H54 (cell line): ENCODE measurements at regions not wholly inside any gene's neighbourhood (a gene's known extent, or its start where the extent isn't known, plus 50 kb on each side); places are given as distances from the start of the nearest gene placed in this dataset.
A peak's percentile ranks its signal among the peaks of the same experiment; 100 is the strongest.
"Not testable (repeated sequence)": the region's sequence is repeated elsewhere in the genome, so short reads cannot be mapped to it uniquely, and the experiment has no call there.

Experiments
- DNase-seq: peaks from one replicate; pipeline ENCODE4 v3.0.0; 2011; ENCODE audit warnings: low spot score, mixed read lengths; ENCODE audit not compliant: insufficient read length
- FAIRE-seq: peaks from 3 replicates; lab custom pipeline; 2011; peaks lifted over from hg19 to GRCh38; lab: Jason Lieb, UNC
- POLR2A ChIP-seq: IDR thresholded peaks from 2 replicates; pipeline ENCODE4 v1.6.1; 2011; ENCODE audit warnings: low read depth, mild to moderate bottlenecking, low read length

DNA sequence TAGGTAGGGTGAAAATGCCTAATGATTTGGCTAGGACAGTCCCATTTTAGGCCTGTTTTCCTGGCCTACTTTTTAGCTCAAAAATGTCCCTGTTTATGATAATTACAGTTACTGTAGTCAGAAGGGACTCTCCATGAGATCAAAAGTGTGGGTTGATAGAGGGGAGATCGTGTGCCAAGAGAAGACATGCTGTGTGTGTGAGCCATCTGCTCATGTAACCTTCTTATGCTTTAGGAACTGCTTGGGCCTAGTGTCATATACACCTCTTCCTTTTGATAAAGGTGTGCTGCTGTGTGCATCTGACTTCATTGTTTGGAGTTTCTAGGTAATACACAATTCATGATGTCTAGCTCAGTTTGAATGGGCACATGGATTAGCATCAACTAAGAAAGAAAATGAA, 786.5 kb downstream of the PDCD6IP start:
- FAIRE-seq (no peak), DNase-seq (no peak)
- no peak for TF ChIP-seq POLR2A

DNA sequence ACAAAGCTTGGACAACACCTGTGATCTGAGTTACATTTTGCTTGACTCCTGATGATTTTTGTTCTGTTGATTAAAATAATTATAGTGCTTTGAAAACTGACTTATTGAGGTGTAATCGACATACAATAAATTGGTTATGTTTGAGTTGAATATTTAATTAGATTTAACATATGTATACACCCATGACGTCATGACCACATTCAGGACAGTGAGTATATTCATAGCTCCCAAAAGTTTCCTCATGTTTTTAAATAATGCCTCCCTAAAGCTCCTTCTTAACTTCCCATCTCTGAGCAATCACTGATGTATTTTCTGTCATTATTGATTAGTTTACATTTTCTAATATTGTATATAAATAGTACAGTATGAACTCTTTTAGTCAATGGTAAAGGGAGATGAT, 801.2 kb downstream of the PDCD6IP start:
- TF ChIP-seq POLR2A: no peak
- no peak for FAIRE-seq
- DNase-seq: no peak

DNA sequence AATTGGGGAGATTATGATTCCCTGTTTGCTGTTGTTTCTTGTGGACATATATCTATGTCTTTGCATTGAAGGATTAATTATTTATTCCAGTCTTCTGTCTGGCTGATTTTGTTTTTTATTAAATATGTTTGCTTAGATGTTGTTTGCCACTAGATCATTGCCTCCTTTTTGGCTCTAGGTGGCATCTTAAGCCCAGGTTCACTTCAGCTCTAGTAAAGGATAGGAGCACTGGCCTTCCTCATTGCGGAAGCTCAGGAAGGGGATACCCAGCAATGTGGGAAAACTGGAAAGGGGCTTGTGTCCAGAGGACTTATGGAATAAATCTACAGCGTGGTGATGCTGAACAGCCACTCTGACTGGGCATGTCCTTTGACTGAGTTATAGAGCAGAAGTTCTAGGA, 821.6 kb downstream of the PDCD6IP start:
- no peak for TF ChIP-seq POLR2A
- DNase-seq (no peak), FAIRE-seq (no peak)

DNA sequence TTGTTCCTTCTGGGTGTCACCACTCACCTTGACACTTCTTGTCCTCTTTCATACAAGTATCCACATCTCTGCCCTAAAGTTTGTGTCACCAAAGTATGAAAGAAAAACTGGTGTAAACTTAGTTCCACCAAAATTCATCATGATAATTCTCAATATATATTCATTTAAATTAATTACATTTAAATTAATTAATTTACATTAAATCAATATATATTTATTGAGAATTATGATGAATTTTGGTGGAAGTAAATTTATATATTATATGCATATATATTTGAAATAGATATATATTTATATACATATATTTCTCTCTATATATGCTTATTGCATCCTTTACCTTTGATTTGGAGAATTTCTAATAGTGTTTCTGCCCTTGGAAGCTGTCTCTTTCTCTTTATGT, 828.3 kb downstream of the PDCD6IP start:
- DNase-seq: no peak
- no peak for TF ChIP-seq POLR2A
- no peak for FAIRE-seq

GRCh38 chr3:34634939-34635338, 836.5 kb downstream of the PDCD6IP start:
- FAIRE-seq (no peak), DNase-seq (no peak)

GRCh38 chr3:34635352-34635850, 837.0 kb downstream of the PDCD6IP start:
- no peak for FAIRE-seq
- no peak for TF ChIP-seq POLR2A

More at GRCh38 chr3:34634939-34635338, 836.5 kb downstream of the PDCD6IP start:
- no peak for TF ChIP-seq POLR2A

DNA sequence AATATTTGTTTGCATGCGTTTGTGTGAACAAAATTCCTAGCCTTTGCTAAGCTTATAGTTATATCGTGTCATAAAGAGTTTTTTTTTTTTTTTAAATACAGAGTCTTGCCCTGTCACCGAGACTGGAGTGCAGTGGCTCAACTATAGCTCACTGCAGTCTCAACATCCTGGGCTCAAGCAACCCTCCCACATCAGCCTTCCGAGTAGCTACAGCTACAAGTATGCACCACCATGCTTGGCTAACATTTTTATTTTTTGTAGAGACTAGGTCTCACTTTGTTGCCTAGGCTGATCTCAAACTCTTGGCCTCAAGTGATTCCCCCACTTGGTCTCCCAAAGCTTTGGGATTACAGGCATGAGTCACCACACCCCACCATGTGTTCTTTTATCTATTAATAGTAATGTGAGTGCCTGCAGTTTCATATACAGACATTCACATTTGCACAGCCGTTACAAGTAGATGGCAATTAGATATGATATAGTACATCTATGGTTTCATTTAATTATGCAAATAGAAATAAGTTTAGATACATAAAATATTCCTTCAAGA, 848.6 kb downstream of the PDCD6IP start:
- DNase-seq: no peak
- no peak for TF ChIP-seq POLR2A
- FAIRE-seq: no peak

More at GRCh38 chr3:34635352-34635850, 837.0 kb downstream of the PDCD6IP start:
- no peak for DNase-seq

DNA sequence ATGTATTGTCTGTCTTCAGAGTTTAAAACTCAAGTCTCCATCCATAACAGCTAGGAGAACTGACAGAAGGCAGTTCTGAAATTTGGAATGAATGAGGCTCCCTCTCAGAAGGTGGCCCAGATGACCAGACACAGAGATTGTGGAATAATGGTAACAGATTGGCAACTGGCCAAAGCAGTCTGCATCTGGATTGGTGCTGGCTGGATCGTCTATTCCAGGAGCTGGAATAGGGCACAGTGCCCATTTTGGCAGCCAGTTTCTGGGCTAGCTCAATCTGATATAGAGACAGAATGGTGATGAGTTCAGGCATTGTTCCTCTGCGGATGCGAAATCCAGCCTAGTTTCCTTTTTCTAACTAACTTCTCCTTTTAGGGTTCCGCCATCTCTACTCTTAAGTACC, 851.7 kb downstream of the PDCD6IP start:
- no peak for FAIRE-seq
- DNase-seq: no peak
- no peak for TF ChIP-seq POLR2A

- no peak for TF ChIP-seq POLR2A
- no peak for FAIRE-seq
- no peak for DNase-seq
These were observed 870.5 kb downstream of the PDCD6IP start for GRCh38 chr3:34668915-34669314.

DNA sequence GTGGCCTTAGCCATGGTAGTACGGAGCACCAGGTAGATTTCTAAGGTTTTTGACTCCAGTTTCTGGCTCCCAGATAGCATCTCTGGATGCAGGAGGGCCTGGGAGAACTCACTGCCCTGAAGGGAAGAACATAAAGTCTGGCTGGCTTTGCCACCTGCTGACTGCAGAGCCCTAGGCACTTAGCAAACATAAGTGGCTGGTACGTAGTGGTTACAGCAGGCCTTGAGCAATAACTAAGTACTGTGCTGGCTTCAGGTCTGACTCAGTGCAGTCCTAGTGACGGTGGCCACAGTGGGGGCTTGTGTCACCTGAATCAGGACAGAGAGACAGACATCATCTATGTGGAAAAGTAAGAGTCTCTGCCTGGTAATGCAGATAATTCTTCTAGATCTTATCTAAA, 871.1 kb downstream of the PDCD6IP start:
- DNase-seq (no peak), FAIRE-seq (no peak)
- no peak for TF ChIP-seq POLR2A

DNA sequence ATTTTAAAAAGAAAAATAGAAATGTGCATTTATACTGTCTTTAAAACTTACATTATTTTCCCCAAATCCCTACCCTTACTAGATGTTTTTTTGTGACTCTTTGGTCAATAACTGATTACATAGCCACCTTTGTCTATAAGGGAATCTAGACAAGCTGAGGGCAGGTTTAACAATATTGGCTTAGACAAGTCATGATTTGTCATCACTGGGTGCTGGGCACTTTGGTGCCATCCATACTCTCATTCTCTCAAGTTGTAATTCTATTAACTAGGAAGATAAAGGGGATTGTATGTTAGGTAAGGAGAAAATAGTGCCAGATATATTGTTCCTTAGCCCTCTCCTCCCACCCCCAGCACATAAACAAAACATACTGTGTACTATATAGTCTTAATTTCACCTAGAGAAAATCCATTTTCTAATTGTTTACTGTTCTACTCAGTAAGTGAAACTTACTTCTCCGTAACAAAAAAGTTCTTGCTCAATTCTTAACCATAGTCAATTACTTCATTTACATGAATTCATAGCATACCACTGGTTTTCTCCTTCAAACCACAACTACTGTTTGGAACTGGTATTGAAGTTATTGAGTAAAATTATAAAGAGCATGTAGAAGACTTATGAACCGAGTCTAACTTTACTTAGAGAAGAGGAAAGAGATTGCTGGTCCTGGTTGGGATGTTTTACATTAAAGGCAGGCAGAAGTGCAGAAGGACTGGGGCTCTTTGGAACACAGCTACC, 877.1 kb downstream of the PDCD6IP start:
- TF ChIP-seq POLR2A: no peak
- no peak for DNase-seq
- no peak for FAIRE-seq

DNA sequence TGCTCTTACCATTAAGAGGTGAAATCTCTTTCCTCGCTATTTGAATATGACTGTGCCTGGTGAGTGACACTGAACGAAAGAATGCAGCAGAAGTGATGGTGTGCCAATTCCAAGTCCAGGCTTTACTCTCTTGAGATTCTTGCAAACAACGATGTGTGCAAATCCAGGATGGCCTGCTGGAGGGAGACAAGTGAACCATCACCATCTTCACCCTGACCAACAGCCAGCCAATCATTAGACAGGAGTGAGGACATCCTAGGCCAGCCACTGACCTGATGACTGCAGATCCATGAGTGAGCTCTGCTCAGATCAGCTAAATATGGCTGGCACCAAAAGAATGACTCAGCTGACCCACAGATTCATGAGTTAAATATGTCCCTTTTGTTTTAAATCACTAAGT, 878.0 kb downstream of the PDCD6IP start:
- no peak for TF ChIP-seq POLR2A
- DNase-seq: peak; percentile 1
- FAIRE-seq: peak; percentile 11

- no peak for TF ChIP-seq POLR2A
- DNase-seq (no peak), FAIRE-seq (no peak)
These were observed 880.1 kb downstream of the PDCD6IP start for GRCh38 chr3:34678575-34678974.

DNA sequence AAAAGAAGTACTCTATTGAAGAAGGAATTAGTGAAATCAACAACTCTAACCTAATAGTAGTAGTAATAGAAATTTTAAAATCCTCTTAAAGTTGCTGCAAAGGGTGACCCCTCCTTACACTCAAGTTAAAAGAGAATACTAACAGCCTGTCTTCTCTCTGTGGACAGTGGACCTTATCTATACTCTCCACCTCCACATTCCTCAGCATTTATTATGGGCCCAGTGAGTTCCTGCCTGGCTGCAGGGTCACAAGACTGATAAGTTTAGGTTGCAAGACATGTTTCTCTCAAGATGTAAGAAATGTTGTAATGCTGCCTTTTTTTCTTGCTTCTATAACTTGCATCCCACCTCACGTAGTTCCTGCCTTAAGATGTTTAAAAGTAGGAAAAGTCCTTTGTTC, 880.6 kb downstream of the PDCD6IP start:
- DNase-seq, FAIRE-seq: not testable (repeated sequence)

GRCh38 chr3:34683851-34684250, 885.4 kb downstream of the PDCD6IP start:
- DNase-seq (peak; percentile 1), FAIRE-seq (peak; percentile 20)
- no peak for TF ChIP-seq POLR2A
